ENCODE measurements at regions not wholly inside any gene's neighbourhood (a gene's known extent, or its start where the extent isn't known, plus 50 kb on each side); places are given as distances from the start of the nearest gene placed in this dataset.

- Histone ChIP-seq H3K4me2 (ENCODE audit: low read depth, low read length) (no peak overlapping the region), H3K9me2 (replicated peaks; ENCODE audit: insufficient read depth, low read length) (no peaks in the 10 kb centered on the region), H3K4me3 (ENCODE audit: low read length) (no peak overlapping the region), H3K36me3 (replicated peaks; ENCODE audit: insufficient read depth, low read length) (no peaks in the 10 kb centered on the region), H3K4me1 (ENCODE audit: low read length) (no peaks in the 10 kb centered on the region), H3K27ac (ENCODE audit: low read length) (no peak overlapping the region), H3K9me3 (replicated peaks; ENCODE audit: insufficient read depth, low read length) (no peaks in the 10 kb centered on the region), H3F3A (ENCODE audit: insufficient read depth, low read length) (no peaks in the 10 kb centered on the region), H3K27me3 (replicated peaks; ENCODE audit: insufficient read depth, low read length) (no peaks in the 10 kb centered on the region), H2AFZ (ENCODE audit: low read length) (no peak overlapping the region), H4K20me1 (ENCODE audit: insufficient read depth, low read length) (no peaks in the 10 kb centered on the region), H3K79me2 (ENCODE audit: low read length) (no peaks in the 10 kb centered on the region), H3K9ac (ENCODE audit: low read length) (no peak overlapping the region)
- no peak for DNase-seq
- no peak for TF ChIP-seq CTCF (IDR thresholded peaks at IDR 0.05; ENCODE audit: low read length)
- TF ChIP-seq EZH2 (optimal IDR thresholded peaks at IDR 0.05; ENCODE audit: low read depth, low read length): no peak
- no peak for TF ChIP-seq EZH2phosphoT487 (IDR thresholded peaks at IDR 0.05; ENCODE audit: low read length)
Observed at GRCh38 chr3:5739949-5740348, 552.4 kb downstream of the EDEM1 start.

- Histone ChIP-seq H3K27ac (ENCODE audit: low read length) (no peak overlapping the region), H3K4me3 (ENCODE audit: low read length) (no peak overlapping the region), H3K9me2 (replicated peaks; ENCODE audit: insufficient read depth, low read length) (no peaks in the 10 kb centered on the region), H2AFZ (ENCODE audit: low read length) (no peak overlapping the region), H3K27me3 (replicated peaks; ENCODE audit: insufficient read depth, low read length) (no peaks in the 10 kb centered on the region), H4K20me1 (ENCODE audit: insufficient read depth, low read length) (no peaks in the 10 kb centered on the region), H3K4me1 (ENCODE audit: low read length) (no peaks in the 10 kb centered on the region), H3F3A (ENCODE audit: insufficient read depth, low read length) (no peaks in the 10 kb centered on the region), H3K36me3 (replicated peaks; ENCODE audit: insufficient read depth, low read length) (no peaks in the 10 kb centered on the region), H3K9me3 (replicated peaks; ENCODE audit: insufficient read depth, low read length) (no peaks in the 10 kb centered on the region), H3K9ac (ENCODE audit: low read length) (no peak overlapping the region), H3K4me2 (ENCODE audit: low read depth, low read length) (no peak overlapping the region), H3K79me2 (ENCODE audit: low read length) (no peaks in the 10 kb centered on the region)
- TF ChIP-seq EZH2phosphoT487 (IDR thresholded peaks at IDR 0.05; ENCODE audit: low read length) (no peak), CTCF (IDR thresholded peaks at IDR 0.05; ENCODE audit: low read length) (no peak), EZH2 (optimal IDR thresholded peaks at IDR 0.05; ENCODE audit: low read depth, low read length) (no peak)
- no peak for DNase-seq
Observed at GRCh38 chr3:5741017-5741416, 553.5 kb downstream of the EDEM1 start.

- no peak for TF ChIP-seq CTCF (IDR thresholded peaks at IDR 0.05; ENCODE audit: low read length)
- TF ChIP-seq EZH2phosphoT487 (IDR thresholded peaks at IDR 0.05; ENCODE audit: low read length): no peak
- no peak for TF ChIP-seq EZH2 (optimal IDR thresholded peaks at IDR 0.05; ENCODE audit: low read depth, low read length)
- Histone ChIP-seq H3K27ac (ENCODE audit: low read length) (no peak overlapping the region), H3F3A (ENCODE audit: insufficient read depth, low read length) (no peaks in the 10 kb centered on the region), H3K9ac (ENCODE audit: low read length) (no peak overlapping the region), H3K27me3 (replicated peaks; ENCODE audit: insufficient read depth, low read length) (no peaks in the 10 kb centered on the region), H4K20me1 (ENCODE audit: insufficient read depth, low read length) (no peaks in the 10 kb centered on the region), H3K9me3 (replicated peaks; ENCODE audit: insufficient read depth, low read length) (no peaks in the 10 kb centered on the region), H3K4me1 (ENCODE audit: low read length) (no peaks in the 10 kb centered on the region), H3K9me2 (replicated peaks; ENCODE audit: insufficient read depth, low read length) (no peaks in the 10 kb centered on the region), H3K36me3 (replicated peaks; ENCODE audit: insufficient read depth, low read length) (no peaks in the 10 kb centered on the region), H3K4me3 (ENCODE audit: low read length) (no peak overlapping the region), H2AFZ (ENCODE audit: low read length) (no peak overlapping the region), H3K4me2 (ENCODE audit: low read depth, low read length) (no peak overlapping the region), H3K79me2 (ENCODE audit: low read length) (no peaks in the 10 kb centered on the region)
- no peak for DNase-seq
Observed at GRCh38 chr3:5750091-5750490, 562.6 kb downstream of the EDEM1 start.
